K562 (cell line): ENCODE measurements at regions not wholly inside any gene's neighbourhood (a gene's known extent, or its start where the extent isn't known, plus 50 kb on each side); places are given as distances from the start of the nearest gene placed in this dataset.

ENCODE experiments used
- BRF2 ChIP-seq: IDR thresholded peaks from 3 replicates; pipeline ENCODE4 v1.6.1; 2011; ENCODE audit warnings: borderline replicate concordance, mild to moderate bottlenecking; ENCODE audit not compliant: insufficient read length, insufficient read depth
- CAMTA2 ChIP-seq: fragments of 250-450 bp; sonication (Bioruptor Pico); conservative IDR thresholded peaks from 2 replicates; pipeline ENCODE4 v1.5.1; 2022
- EHMT2 ChIP-seq: fragments of 450-650 bp; IDR thresholded peaks from 2 replicates; pipeline ENCODE4 v1.6.1; 2018; ENCODE audit warnings: antibody characterized with exemption
- PREB ChIP-seq: sonication (generic); formaldehyde crosslinking; IDR thresholded peaks from 2 replicates; pipeline ENCODE4 v1.8.1; 2023; ENCODE audit warnings: mild to moderate bottlenecking, missing genetic modification reagents
- RAD51 ChIP-seq: fragments of 450-650 bp; IDR thresholded peaks from 2 replicates; pipeline ENCODE4 v1.7.1; 2016; ENCODE audit warnings: low read depth, mild to moderate bottlenecking, borderline replicate concordance
- RBM17 ChIP-seq: fragments of 200-400 bp; formaldehyde crosslinking; IDR thresholded peaks from 2 replicates; pipeline ENCODE4 v1.6.1; 2017; ENCODE audit warnings: low read depth, mild to moderate bottlenecking, low read length, borderline replicate concordance
- SAFB ChIP-seq: fragments of 200-400 bp; formaldehyde crosslinking; IDR thresholded peaks from 2 replicates; pipeline ENCODE4 v1.6.1; 2017; ENCODE audit warnings: low read depth, low read length, borderline replicate concordance
- SMAD1 ChIP-seq: fragments of 150-350 bp; IDR thresholded peaks from 2 replicates; pipeline ENCODE4 v1.6.1; 2014; ENCODE audit warnings: low read length, low read depth; ENCODE audit not compliant: partially characterized antibody
- SRSF9 ChIP-seq: fragments of 200-400 bp; formaldehyde crosslinking; IDR thresholded peaks from 2 replicates; pipeline ENCODE4 v1.6.1; 2017; ENCODE audit warnings: low read depth, low read length, borderline replicate concordance
- ZFP91 ChIP-seq: sonication (generic); formaldehyde crosslinking; IDR thresholded peaks from 2 replicates; pipeline ENCODE4 v1.8.0; 2022; ENCODE audit warnings: mild to moderate bottlenecking, missing genetic modification reagents
- ZNF318 ChIP-seq, 2 experiments: fragments of 450-650 bp; IDR thresholded peaks; 2 replicates each; pipeline ENCODE4 v1.6.1; 2016; ENCODE audit warnings: mild to moderate bottlenecking in 2 of 2, borderline replicate concordance in 1 of 2, low read depth in 1 of 2, moderate library complexity in 1 of 2
- ZNF512 ChIP-seq: IDR thresholded peaks from 2 replicates; pipeline ENCODE4 v1.6.1; 2016; ENCODE audit warnings: missing genetic modification characterization, missing compliant biosample characterization

GRCh38 chr10:33402220-33403073 lies 68.0 kb upstream of the NRP1 start (continued):
- no peak for TF ChIP-seq ZNF318 (IDR thresholded peaks at IDR 0.05; ENCODE audit: borderline replicate concordance in 1 of 2, low read depth in 1 of 2)
- no peak for TF ChIP-seq SAFB
- TF ChIP-seq RBM17: no peak
- no peak for TF ChIP-seq EHMT2
- no peak for TF ChIP-seq ZNF512 (tag)
- no peak for TF ChIP-seq ZFP91 (CRISPR knock-in tag)
- no peak for TF ChIP-seq CAMTA2 (CRISPR knock-in tag)
- no peak for TF ChIP-seq SMAD1
- no peak for TF ChIP-seq BRF2
- no peak for TF ChIP-seq RAD51
- no peak for TF ChIP-seq SRSF9
- TF ChIP-seq PREB (CRISPR knock-in tag): no peak
